PC-3 (cell line): ENCODE measurements at regions not wholly inside any gene's neighbourhood (a gene's known extent, or its start where the extent isn't known, plus 50 kb on each side); places are given as distances from the start of the nearest gene placed in this dataset.

Source experiments
- ATAC-seq: fragments of 200-7000 bp; cut with Tn5 transposase; 2 replicates; pipeline ENCODE4 v1.9.1; 2020; ENCODE audit warnings: mild to moderate bottlenecking, moderate library complexity
- BruUV-seq: library from RNA; stranded (reverse); fragments of 400-500 nt; replicated peaks from 2 replicates; lab custom pipeline; 2021; lab: Mats Ljungman, UMichigan
- CTCF ChIA-PET: fragments of 300-600 bp; sonication (Branson Sonifier 250); formaldehyde crosslinking; loops from one replicate; lab custom pipeline; 2022; ENCODE audit warnings: antibody characterized with exemption; lab: Charles Lee
- POLR2A ChIA-PET: fragments of 300-600 bp; sonication (Branson Sonifier 250); formaldehyde crosslinking; loops from one replicate; lab custom pipeline; 2022; ENCODE audit warnings: antibody characterized with exemption; ENCODE audit not compliant: unreplicated experiment; lab: Charles Lee
- DNase-seq: peaks from one replicate; pipeline ENCODE4 v3.0.0-alpha.2; 2015
- H2AFZ ChIP-seq: fragments of 300-600 bp; sonication (generic); 2 replicates; pipeline ENCODE4 v1.6.0; 2016; ENCODE audit warnings: antibody characterized with exemption, low read length
- H3F3A ChIP-seq: fragments of 300-600 bp; sonication (generic); one replicate; pipeline ENCODE4 v1.6.0; 2017; ENCODE audit warnings: antibody characterized with exemption, low read length, control low read depth, mild to moderate bottlenecking; ENCODE audit not compliant: unreplicated experiment
- H3K27ac ChIP-seq: fragments of 300-600 bp; sonication (generic); 2 replicates; pipeline ENCODE4 v1.5.1; 2016; ENCODE audit warnings: mild to moderate bottlenecking, low read length
- H3K27me3 ChIP-seq: fragments of 300-600 bp; sonication (generic); 2 replicates; pipeline ENCODE4 v1.6.1; 2016; ENCODE audit warnings: low read length, mixed read lengths
- H3K36me3 ChIP-seq: fragments of 300-600 bp; sonication (generic); 2 replicates; pipeline ENCODE4 v1.6.1; 2016; ENCODE audit warnings: low read depth, mixed run types, low read length, mixed read lengths
- H3K4me1 ChIP-seq: fragments of 300-600 bp; sonication (generic); 2 replicates; pipeline ENCODE4 v1.5.1; 2016; ENCODE audit warnings: low read length; ENCODE audit not compliant: insufficient read depth
- H3K4me2 ChIP-seq: fragments of 300-600 bp; sonication (generic); 2 replicates; pipeline ENCODE4 v1.6.0; 2016; ENCODE audit warnings: low read length
- H3K4me3 ChIP-seq: fragments of 300-600 bp; sonication (generic); 2 replicates; pipeline ENCODE4 v1.5.1; 2016; ENCODE audit warnings: mild to moderate bottlenecking, low read length, mixed read lengths
- H3K79me2 ChIP-seq: fragments of 300-600 bp; sonication (generic); 2 replicates; pipeline ENCODE4 v1.6.1; 2017; ENCODE audit warnings: low read length, mixed read lengths
- H3K9ac ChIP-seq: fragments of 300-600 bp; sonication (generic); 2 replicates; pipeline ENCODE4 v1.6.0; 2016; ENCODE audit warnings: mild to moderate bottlenecking, low read length
- H3K9me2 ChIP-seq: fragments of 300-600 bp; sonication (generic); replicated peaks from 2 replicates; pipeline ENCODE4 v1.6.1; 2016; ENCODE audit warnings: mixed run types, low read length, mixed read lengths
- H3K9me3 ChIP-seq: fragments of 300-600 bp; sonication (generic); 2 replicates; pipeline ENCODE4 v1.6.1; 2016; ENCODE audit warnings: low read length, mixed read lengths
- H4K20me1 ChIP-seq: fragments of 300-600 bp; sonication (generic); 2 replicates; pipeline ENCODE4 v1.6.1; 2016; ENCODE audit warnings: low read length, mixed read lengths
- EZH2 ChIP-seq: fragments of 300-600 bp; sonication (generic); IDR thresholded peaks from one replicate; pipeline ENCODE4 v1.6.1; 2017; ENCODE audit warnings: antibody characterized with exemption, mild to moderate bottlenecking, low read length; ENCODE audit not compliant: unreplicated experiment
- EZH2phosphoT487 ChIP-seq: fragments of 300-600 bp; sonication (generic); IDR thresholded peaks from 2 replicates; pipeline ENCODE4 v1.6.1; 2018; ENCODE audit warnings: mild to moderate bottlenecking, antibody characterized with exemption, low read length, borderline replicate concordance
- intact Hi-C: fragments of 100-400 bp; cut with micrococcal nuclease; formaldehyde crosslinking; loops from 2 replicates; pipeline ENCODE4 v1.9.0; 2023
- TF ChIP-seq, protein P1 (sequence below): fragments of 300-600 bp; sonication (generic); conservative IDR thresholded peaks from 2 replicates; pipeline ENCODE4 v1.5.1; 2017; ENCODE audit warnings: antibody characterized with exemption, low read depth, mild to moderate bottlenecking, low read length

DNA sequence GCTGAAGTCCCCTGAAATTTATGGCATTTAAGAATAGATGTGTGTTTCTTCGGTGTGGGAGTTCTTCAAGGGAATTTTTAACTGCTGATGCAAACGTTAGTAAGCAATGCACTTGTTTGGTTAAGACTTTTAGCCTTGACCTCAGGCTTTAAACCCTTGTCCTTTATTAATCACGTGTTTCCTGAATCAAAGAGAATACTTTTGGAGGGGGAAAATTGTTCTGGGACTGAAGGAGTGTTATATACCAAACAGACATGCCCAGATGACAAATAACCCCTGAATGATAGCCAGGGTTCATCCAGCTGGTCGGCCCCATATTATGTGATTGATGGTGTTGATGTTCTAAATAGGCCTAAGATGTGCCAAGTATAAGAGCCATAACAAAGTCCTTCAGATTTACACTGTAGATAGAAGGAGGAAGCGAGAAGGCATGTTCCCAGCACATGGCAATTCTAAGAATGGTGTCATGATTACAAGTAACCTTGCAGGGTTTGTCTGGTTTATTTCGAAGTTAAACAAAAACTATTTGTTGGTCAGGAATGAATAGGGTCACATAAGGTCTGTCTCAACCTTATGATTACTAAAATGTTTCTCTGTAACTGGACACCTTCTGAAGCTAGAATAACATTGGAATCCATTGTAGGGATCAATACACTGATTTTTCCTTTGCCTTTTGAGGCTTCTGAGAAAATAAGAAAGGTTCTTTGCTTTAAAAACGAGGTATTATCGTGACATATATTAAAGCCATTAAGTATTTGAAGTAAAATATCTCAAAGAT is 124.2 kb upstream of the SEM1 start:
- Histone ChIP-seq H3K27me3 (no peaks in the 10 kb centered on the region), H3K79me2 (no peaks in the 10 kb centered on the region), H3K27ac (no peak overlapping the region), H3K9me3 (no peaks in the 10 kb centered on the region), H3K9ac (no peak overlapping the region), H2AFZ (no peak overlapping the region), H3F3A (no peaks in the 10 kb centered on the region), H3K4me1 (peaks cover 11% of the 10 kb centered on the region), H3K9me2 (no peaks in the 10 kb centered on the region), H3K36me3 (no peaks in the 10 kb centered on the region), H4K20me1 (no peaks in the 10 kb centered on the region), H3K4me2 (no peak overlapping the region), H3K4me3 (no peak overlapping the region)
- ATAC-seq (peak; percentile 50), DNase-seq (peak; percentile 71)
- intact Hi-C loops, result no loop called here
- ChIA-PET POLR2A (no interaction called here), CTCF (no interaction called here)
- TF ChIP-seq, protein P1, sequence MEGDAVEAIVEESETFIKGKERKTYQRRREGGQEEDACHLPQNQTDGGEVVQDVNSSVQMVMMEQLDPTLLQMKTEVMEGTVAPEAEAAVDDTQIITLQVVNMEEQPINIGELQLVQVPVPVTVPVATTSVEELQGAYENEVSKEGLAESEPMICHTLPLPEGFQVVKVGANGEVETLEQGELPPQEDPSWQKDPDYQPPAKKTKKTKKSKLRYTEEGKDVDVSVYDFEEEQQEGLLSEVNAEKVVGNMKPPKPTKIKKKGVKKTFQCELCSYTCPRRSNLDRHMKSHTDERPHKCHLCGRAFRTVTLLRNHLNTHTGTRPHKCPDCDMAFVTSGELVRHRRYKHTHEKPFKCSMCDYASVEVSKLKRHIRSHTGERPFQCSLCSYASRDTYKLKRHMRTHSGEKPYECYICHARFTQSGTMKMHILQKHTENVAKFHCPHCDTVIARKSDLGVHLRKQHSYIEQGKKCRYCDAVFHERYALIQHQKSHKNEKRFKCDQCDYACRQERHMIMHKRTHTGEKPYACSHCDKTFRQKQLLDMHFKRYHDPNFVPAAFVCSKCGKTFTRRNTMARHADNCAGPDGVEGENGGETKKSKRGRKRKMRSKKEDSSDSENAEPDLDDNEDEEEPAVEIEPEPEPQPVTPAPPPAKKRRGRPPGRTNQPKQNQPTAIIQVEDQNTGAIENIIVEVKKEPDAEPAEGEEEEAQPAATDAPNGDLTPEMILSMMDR, result no peak
- TF ChIP-seq EZH2phosphoT487 (no peak), EZH2 (no peak)
- BruUV-seq, result no TSS peak

DNA sequence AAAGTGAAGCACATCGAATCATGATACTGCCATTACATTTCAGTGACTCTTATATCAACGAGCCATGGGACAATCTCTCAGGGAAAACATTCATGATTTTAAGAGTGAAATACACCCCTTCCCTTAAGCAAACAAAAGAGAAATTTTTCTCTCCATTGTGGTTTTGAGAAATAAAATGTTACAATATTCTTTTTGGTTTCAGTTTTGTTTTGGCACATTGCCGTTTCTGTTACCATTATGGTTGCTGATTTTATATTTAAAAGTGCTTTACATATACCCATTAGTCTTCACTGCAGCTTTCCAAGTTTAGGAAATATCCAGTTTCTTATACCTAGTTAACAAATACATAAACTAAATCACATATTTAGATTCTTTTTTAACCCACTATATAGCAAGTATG is 126.8 kb upstream of the SEM1 start:
- H3K36me3 ChIP-seq, result no peaks in the 10 kb centered on the region
- no peak for TF ChIP-seq EZH2phosphoT487
- intact Hi-C loops, result no loop called here
- H3K79me2 ChIP-seq, result no peaks in the 10 kb centered on the region
- no peak for ATAC-seq
- POLR2A ChIA-PET, result no interaction called here
- H3K4me1 ChIP-seq, result peaks cover 11% of the 10 kb centered on the region
- no TSS peak for BruUV-seq
- no peak overlapping the region for H3K9ac ChIP-seq
- no peak for DNase-seq
- H3K9me3 ChIP-seq, result no peaks in the 10 kb centered on the region
- no peaks in the 10 kb centered on the region for H3K9me2 ChIP-seq
- H3K27me3 ChIP-seq, result no peaks in the 10 kb centered on the region
- no peaks in the 10 kb centered on the region for H3F3A ChIP-seq
- CTCF ChIA-PET, result no interaction called here
- peak overlapping the region; percentile 29; the same call in 1 of the 2 replicates for H3K4me2 ChIP-seq
- no peaks in the 10 kb centered on the region for H4K20me1 ChIP-seq
- no peak overlapping the region for H3K4me3 ChIP-seq
- H2AFZ ChIP-seq, result no peak overlapping the region
- no peak overlapping the region for H3K27ac ChIP-seq

DNA sequence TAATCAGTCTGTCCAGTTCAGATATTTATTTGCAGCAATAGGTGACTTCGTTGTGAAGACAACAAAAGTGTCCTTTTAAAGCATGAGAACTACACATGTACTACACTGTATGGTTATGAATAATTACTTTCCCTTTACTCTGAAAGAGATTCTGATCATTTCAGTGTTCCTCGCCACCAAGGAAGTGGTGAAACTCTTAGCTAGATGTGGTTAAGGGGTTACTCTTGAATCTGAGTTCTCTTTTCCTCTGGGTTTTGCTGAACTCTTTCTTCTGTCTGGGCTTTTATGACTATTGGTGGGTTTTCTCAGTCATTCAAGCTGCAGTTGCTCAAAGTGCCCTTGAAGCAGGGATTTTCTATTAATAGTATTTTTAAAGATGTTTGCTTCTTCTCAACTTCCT is 127.9 kb upstream of the SEM1 start:
- intact Hi-C loops, result no loop called here
- H3K9me2 ChIP-seq, result no peaks in the 10 kb centered on the region
- TF ChIP-seq EZH2, result no peak
- no TSS peak for BruUV-seq
- H3K27ac ChIP-seq, result no peak overlapping the region
- DNase-seq, result no peak
- H3K4me1 ChIP-seq, result peaks cover 11% of the 10 kb centered on the region
- H3K27me3 ChIP-seq, result no peaks in the 10 kb centered on the region
- H4K20me1 ChIP-seq, result no peaks in the 10 kb centered on the region
- POLR2A ChIA-PET, result no interaction called here
- H3K9ac ChIP-seq, result no peak overlapping the region
- H3K36me3 ChIP-seq, result no peaks in the 10 kb centered on the region
- no peak overlapping the region for H3K4me2 ChIP-seq
- no peaks in the 10 kb centered on the region for H3K79me2 ChIP-seq
- no peak for ATAC-seq
- H3F3A ChIP-seq, result no peaks in the 10 kb centered on the region
- no peaks in the 10 kb centered on the region for H3K9me3 ChIP-seq
- no peak overlapping the region for H3K4me3 ChIP-seq
- H2AFZ ChIP-seq, result no peak overlapping the region
- CTCF ChIA-PET, result no interaction called here
